HEK293 (cell line): ENCODE measurements at regions not wholly inside any gene's neighbourhood (a gene's known extent, or its start where the extent isn't known, plus 50 kb on each side); places are given as distances from the start of the nearest gene placed in this dataset.

Experiments used
- CTCF ChIA-PET: fragments of 350-600 bp; formaldehyde crosslinking; extraction: SDS; loops from one replicate; lab custom pipeline; 2021; ENCODE audit warnings: antibody characterized with exemption; lab: Yijun Ruan, JAX
- POLR2A ChIA-PET: fragments of 300-600 bp; formaldehyde crosslinking; extraction: SDS; loops from one replicate; lab custom pipeline; 2020; ENCODE audit warnings: antibody characterized with exemption, inconsistent platforms; lab: Yijun Ruan, JAX
- H3K27ac ChIP-seq: fragments of 200-500 bp; sonication (Bioruptor generic); 2 replicates; pipeline ENCODE4 v1.5.1; 2014; ENCODE audit warnings: low read depth, low read length, control low read depth, inconsistent platforms; ENCODE audit errors: extremely low read depth
- H3K36me3 ChIP-seq, 2 experiments: fragments of 200-500 bp in 1 of 2; sonication (Bioruptor generic) in 1 of 2; 1 replicate in 1 of 2; 2 replicates in 1 of 2; pipeline ENCODE4 v1.5.1; 2014 to 2017; ENCODE audit warnings: inconsistent platforms in 2 of 2, low read length in 2 of 2; ENCODE audit not compliant: control insufficient read depth in 2 of 2, insufficient read depth in 1 of 2
- H3K4me1 ChIP-seq: fragments of 200-500 bp; sonication (Bioruptor generic); 2 replicates; pipeline ENCODE4 v1.5.1; 2014; ENCODE audit warnings: mild to moderate bottlenecking, low read length, inconsistent platforms; ENCODE audit not compliant: control insufficient read depth, insufficient read depth
- H3K4me3 ChIP-seq: 2 replicates; pipeline ENCODE4 v1.5.1; 2011; ENCODE audit warnings: low read depth, mild to moderate bottlenecking, control low read depth, low read length, moderate library complexity
- H3K9me3 ChIP-seq: fragments of 200-500 bp; sonication (Bioruptor generic); 2 replicates; pipeline ENCODE4 v1.5.1; 2014; ENCODE audit warnings: low read depth, low read length, inconsistent platforms; ENCODE audit not compliant: control insufficient read depth, insufficient read depth
- PRDM1 ChIP-seq: fragments of 450-650 bp; formaldehyde crosslinking; IDR thresholded peaks from 2 replicates; pipeline ENCODE4; 2016; ENCODE audit warnings: missing biosample characterization, missing genetic modification characterization
- PRDM6 ChIP-seq: fragments of 450-650 bp; formaldehyde crosslinking; IDR thresholded peaks from 2 replicates; pipeline ENCODE4 v1.5.1; 2017; ENCODE audit warnings: missing biosample characterization, missing genetic modification characterization
- YY2 ChIP-seq: fragments of 450-650 bp; formaldehyde crosslinking; IDR thresholded peaks from 2 replicates; pipeline ENCODE4 v1.5.1; 2016; ENCODE audit warnings: missing biosample characterization, missing genetic modification characterization
- ZBTB11 ChIP-seq: fragments of 450-650 bp; formaldehyde crosslinking; conservative IDR thresholded peaks from 2 replicates; pipeline ENCODE4 v1.5.1; 2016; ENCODE audit warnings: low read depth, missing biosample characterization, missing genetic modification characterization
- ZBTB49 ChIP-seq: fragments of 450-650 bp; formaldehyde crosslinking; IDR thresholded peaks from 2 replicates; pipeline ENCODE4 v1.5.1; 2016; ENCODE audit warnings: missing biosample characterization, missing genetic modification characterization, low read depth
- ZFP3 ChIP-seq: fragments of 450-650 bp; formaldehyde crosslinking; IDR thresholded peaks from 2 replicates; pipeline ENCODE4 v1.5.1; 2016; ENCODE audit warnings: low read depth, missing biosample characterization, missing genetic modification characterization
- ZFP41 ChIP-seq: fragments of 450-650 bp; formaldehyde crosslinking; IDR thresholded peaks from 2 replicates; pipeline ENCODE4 v1.5.1; 2016; ENCODE audit warnings: missing biosample characterization, missing genetic modification characterization, borderline replicate concordance
- ZNF132 ChIP-seq: fragments of 450-650 bp; formaldehyde crosslinking; IDR thresholded peaks from 2 replicates; pipeline ENCODE4 v1.5.1; 2017; ENCODE audit warnings: missing biosample characterization, missing genetic modification characterization, borderline replicate concordance
- ZNF239 ChIP-seq: fragments of 450-650 bp; formaldehyde crosslinking; IDR thresholded peaks from 2 replicates; pipeline ENCODE4 v1.5.1; 2016; ENCODE audit warnings: missing biosample characterization, missing genetic modification characterization
- ZNF398 ChIP-seq: fragments of 450-650 bp; formaldehyde crosslinking; IDR thresholded peaks from 2 replicates; pipeline ENCODE4 v1.5.1; 2017; ENCODE audit warnings: missing biosample characterization, missing genetic modification characterization
- ZNF404 ChIP-seq: fragments of 450-650 bp; formaldehyde crosslinking; IDR thresholded peaks from 2 replicates; pipeline ENCODE4 v1.5.1; 2017; ENCODE audit warnings: missing biosample characterization, missing genetic modification characterization
- ZNF544 ChIP-seq: fragments of 450-650 bp; formaldehyde crosslinking; IDR thresholded peaks from 2 replicates; pipeline ENCODE4 v1.5.0; 2017; ENCODE audit warnings: missing biosample characterization, missing genetic modification characterization
- ZNF580 ChIP-seq: fragments of 450-650 bp; formaldehyde crosslinking; IDR thresholded peaks from 2 replicates; pipeline ENCODE4 v1.5.1; 2016; ENCODE audit warnings: missing biosample characterization, missing genetic modification characterization
- ZNF664 ChIP-seq: fragments of 450-650 bp; formaldehyde crosslinking; IDR thresholded peaks from 2 replicates; pipeline ENCODE4 v1.5.1; 2016; ENCODE audit warnings: missing biosample characterization, missing genetic modification characterization
- ZNF701 ChIP-seq: fragments of 450-650 bp; formaldehyde crosslinking; IDR thresholded peaks from 2 replicates; pipeline ENCODE4 v1.5.1; 2016; ENCODE audit warnings: missing biosample characterization, missing genetic modification characterization
- TF ChIP-seq, protein P1 (sequence below): fragments of 450-650 bp; IDR thresholded peaks from 2 replicates; pipeline ENCODE4 v1.5.1; 2018; ENCODE audit warnings: missing biosample characterization, missing genetic modification characterization
- TF ChIP-seq, protein P2 (sequence below): fragments of 450-650 bp; formaldehyde crosslinking; IDR thresholded peaks from 2 replicates; pipeline ENCODE4 v1.5.1; 2016; ENCODE audit warnings: missing biosample characterization, missing genetic modification characterization, borderline replicate concordance
- TF ChIP-seq, protein P3 (sequence below): fragments of 450-650 bp; formaldehyde crosslinking; IDR thresholded peaks from 2 replicates; pipeline ENCODE4 v1.5.1; 2017; ENCODE audit warnings: missing biosample characterization, mild to moderate bottlenecking, missing genetic modification characterization, moderate library complexity

- no peak for TF ChIP-seq ZNF580 (tag by site-specific recombination)
Observed at GRCh38 chr14:26330982-26331381, 266.9 kb downstream of the NOVA1 start (continued).

DNA sequence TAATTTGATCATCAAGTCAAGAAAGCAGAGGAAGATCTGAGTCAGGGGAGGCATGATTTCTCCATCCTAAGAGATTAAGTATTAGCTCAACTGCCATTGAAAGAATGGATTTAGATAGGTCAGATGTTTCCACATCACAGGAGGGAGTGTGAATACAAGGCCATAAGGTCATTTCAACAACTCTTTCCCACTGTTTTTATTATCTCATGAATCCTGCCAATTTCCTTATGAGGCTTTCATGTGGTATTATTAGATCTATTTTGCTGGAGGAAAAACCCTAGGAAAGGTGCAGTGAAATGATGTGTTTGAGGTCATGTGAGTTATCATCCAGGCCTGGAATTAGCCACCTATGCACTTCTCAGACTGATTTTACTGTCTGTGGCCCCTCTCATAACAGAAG is 269.0 kb downstream of the NOVA1 start:
- no peak for TF ChIP-seq ZNF132 (tag by site-specific recombination)
- no peak for TF ChIP-seq YY2
- TF ChIP-seq ZFP3: no peak
- no peak for TF ChIP-seq PRDM1 (tag by site-specific recombination)
- no peak for TF ChIP-seq ZNF239 (tag by site-specific recombination)
- TF ChIP-seq ZNF701: no peak
- TF ChIP-seq ZNF398 (tag by site-specific recombination): no peak
- no peak for TF ChIP-seq ZNF404 (tag by site-specific recombination)
- TF ChIP-seq PRDM6: no peak
- TF ChIP-seq, protein P1, sequence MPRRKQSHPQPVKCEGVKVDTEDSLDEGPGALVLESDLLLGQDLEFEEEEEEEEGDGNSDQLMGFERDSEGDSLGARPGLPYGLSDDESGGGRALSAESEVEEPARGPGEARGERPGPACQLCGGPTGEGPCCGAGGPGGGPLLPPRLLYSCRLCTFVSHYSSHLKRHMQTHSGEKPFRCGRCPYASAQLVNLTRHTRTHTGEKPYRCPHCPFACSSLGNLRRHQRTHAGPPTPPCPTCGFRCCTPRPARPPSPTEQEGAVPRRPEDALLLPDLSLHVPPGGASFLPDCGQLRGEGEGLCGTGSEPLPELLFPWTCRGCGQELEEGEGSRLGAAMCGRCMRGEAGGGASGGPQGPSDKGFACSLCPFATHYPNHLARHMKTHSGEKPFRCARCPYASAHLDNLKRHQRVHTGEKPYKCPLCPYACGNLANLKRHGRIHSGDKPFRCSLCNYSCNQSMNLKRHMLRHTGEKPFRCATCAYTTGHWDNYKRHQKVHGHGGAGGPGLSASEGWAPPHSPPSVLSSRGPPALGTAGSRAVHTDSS (tag by site-specific recombination): no peak
- TF ChIP-seq ZNF544 (tag by site-specific recombination): no peak
- TF ChIP-seq, protein P2, sequence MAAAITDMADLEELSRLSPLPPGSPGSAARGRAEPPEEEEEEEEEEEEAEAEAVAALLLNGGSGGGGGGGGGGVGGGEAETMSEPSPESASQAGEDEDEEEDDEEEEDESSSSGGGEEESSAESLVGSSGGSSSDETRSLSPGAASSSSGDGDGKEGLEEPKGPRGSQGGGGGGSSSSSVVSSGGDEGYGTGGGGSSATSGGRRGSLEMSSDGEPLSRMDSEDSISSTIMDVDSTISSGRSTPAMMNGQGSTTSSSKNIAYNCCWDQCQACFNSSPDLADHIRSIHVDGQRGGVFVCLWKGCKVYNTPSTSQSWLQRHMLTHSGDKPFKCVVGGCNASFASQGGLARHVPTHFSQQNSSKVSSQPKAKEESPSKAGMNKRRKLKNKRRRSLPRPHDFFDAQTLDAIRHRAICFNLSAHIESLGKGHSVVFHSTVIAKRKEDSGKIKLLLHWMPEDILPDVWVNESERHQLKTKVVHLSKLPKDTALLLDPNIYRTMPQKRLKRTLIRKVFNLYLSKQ (tag by site-specific recombination): no peak
- no peak for TF ChIP-seq ZFP41 (tag by site-specific recombination)
- ChIA-PET CTCF (no interaction called here), POLR2A (no interaction called here)
- Histone ChIP-seq H3K36me3 (no peaks in the 10 kb centered on the region), H3K4me3 (no peak overlapping the region), H3K27ac (no peak overlapping the region), H3K4me1 (no peaks in the 10 kb centered on the region), H3K9me3 (no peaks in the 10 kb centered on the region)

GRCh38 chr14:26323869-26324268 is 274.0 kb downstream of the NOVA1 start:
- H3K9me3 ChIP-seq: no peaks in the 10 kb centered on the region
- H3K4me1 ChIP-seq: no peaks in the 10 kb centered on the region
- no peak overlapping the region for H3K27ac ChIP-seq
- ChIA-PET POLR2A (no interaction called here), CTCF (no interaction called here)
- H3K36me3 ChIP-seq: no peaks in the 10 kb centered on the region
- no peak overlapping the region for H3K4me3 ChIP-seq
- TF ChIP-seq ZBTB11 (tag by site-specific recombination): no peak
- TF ChIP-seq ZFP41 (tag by site-specific recombination): no peak
- no peak for TF ChIP-seq ZNF580 (tag by site-specific recombination)
- TF ChIP-seq ZBTB49 (tag by site-specific recombination): no peak
- no peak for TF ChIP-seq ZNF664
- TF ChIP-seq, protein P3, sequence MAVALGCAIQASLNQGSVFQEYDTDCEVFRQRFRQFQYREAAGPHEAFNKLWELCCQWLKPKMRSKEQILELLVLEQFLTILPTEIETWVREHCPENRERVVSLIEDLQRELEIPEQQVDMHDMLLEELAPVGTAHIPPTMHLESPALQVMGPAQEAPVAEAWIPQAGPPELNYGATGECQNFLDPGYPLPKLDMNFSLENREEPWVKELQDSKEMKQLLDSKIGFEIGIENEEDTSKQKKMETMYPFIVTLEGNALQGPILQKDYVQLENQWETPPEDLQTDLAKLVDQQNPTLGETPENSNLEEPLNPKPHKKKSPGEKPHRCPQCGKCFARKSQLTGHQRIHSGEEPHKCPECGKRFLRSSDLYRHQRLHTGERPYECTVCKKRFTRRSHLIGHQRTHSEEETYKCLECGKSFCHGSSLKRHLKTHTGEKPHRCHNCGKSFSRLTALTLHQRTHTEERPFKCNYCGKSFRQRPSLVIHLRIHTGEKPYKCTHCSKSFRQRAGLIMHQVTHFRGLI: no peak
